Thyroid gland (tissue), 4 donors: ENCODE measurements at regions not wholly inside any gene's neighbourhood (a gene's known extent, or its start where the extent isn't known, plus 50 kb on each side); places are given as distances from the start of the nearest gene placed in this dataset.

Experiments used
- POLR2A ChIP-seq, 2 donors: fragments of 450-650 bp; IDR thresholded peaks; one replicate each; pipeline ENCODE4 v1.6.1; 2017; ENCODE audit warnings: antibody characterized with exemption in 2 of 2, mild to moderate bottlenecking in 2 of 2, moderate library complexity in 1 of 2
- TF ChIP-seq, protein P1 (sequence below), 6 experiments: fragments of 200-600 bp in 3 of 6; fragments of 450-650 bp in 3 of 6; sonication (generic) in 3 of 6; IDR thresholded peaks; one replicate each; pipeline ENCODE4 v1.5.1; 2016 to 2019; ENCODE audit warnings: antibody characterized with exemption in 6 of 6, mild to moderate bottlenecking in 2 of 6, inconsistent platforms in 1 of 6, moderate library complexity in 1 of 6

GRCh38 chr4:11568511-11568910, 139.8 kb upstream of the HS3ST1 start:
- TF ChIP-seq, protein P1, sequence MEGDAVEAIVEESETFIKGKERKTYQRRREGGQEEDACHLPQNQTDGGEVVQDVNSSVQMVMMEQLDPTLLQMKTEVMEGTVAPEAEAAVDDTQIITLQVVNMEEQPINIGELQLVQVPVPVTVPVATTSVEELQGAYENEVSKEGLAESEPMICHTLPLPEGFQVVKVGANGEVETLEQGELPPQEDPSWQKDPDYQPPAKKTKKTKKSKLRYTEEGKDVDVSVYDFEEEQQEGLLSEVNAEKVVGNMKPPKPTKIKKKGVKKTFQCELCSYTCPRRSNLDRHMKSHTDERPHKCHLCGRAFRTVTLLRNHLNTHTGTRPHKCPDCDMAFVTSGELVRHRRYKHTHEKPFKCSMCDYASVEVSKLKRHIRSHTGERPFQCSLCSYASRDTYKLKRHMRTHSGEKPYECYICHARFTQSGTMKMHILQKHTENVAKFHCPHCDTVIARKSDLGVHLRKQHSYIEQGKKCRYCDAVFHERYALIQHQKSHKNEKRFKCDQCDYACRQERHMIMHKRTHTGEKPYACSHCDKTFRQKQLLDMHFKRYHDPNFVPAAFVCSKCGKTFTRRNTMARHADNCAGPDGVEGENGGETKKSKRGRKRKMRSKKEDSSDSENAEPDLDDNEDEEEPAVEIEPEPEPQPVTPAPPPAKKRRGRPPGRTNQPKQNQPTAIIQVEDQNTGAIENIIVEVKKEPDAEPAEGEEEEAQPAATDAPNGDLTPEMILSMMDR (IDR thresholded peaks at IDR 0.05) = no peak
- TF ChIP-seq POLR2A (IDR thresholded peaks at IDR 0.05) = no peak
